Hepatocyte (in vitro differentiated cells): ENCODE measurements at regions not wholly inside any gene's neighbourhood (a gene's known extent, or its start where the extent isn't known, plus 50 kb on each side); places are given as distances from the start of the nearest gene placed in this dataset.

Experiments used
- CTCF ChIP-seq: fragments of 200-600 bp; sonication (generic); IDR thresholded peaks from 2 replicates; pipeline ENCODE4 v1.5.1; 2016; ENCODE audit warnings: antibody characterized with exemption, mild to moderate bottlenecking; ENCODE audit not compliant: poor library complexity
- EZH2 ChIP-seq: fragments of 200-600 bp; sonication (generic); IDR thresholded peaks from 2 replicates; pipeline ENCODE4 v1.6.1; 2016; ENCODE audit warnings: antibody characterized with exemption, mild to moderate bottlenecking, borderline replicate concordance

GRCh38 chr20:17881741-17882064 lies 86.9 kb downstream of the SNX5 start:
- no peak for TF ChIP-seq CTCF
- no peak for TF ChIP-seq EZH2
